Spleen (tissue), 7 donors: ENCODE measurements at regions not wholly inside any gene's neighbourhood (a gene's known extent, or its start where the extent isn't known, plus 50 kb on each side); places are given as distances from the start of the nearest gene placed in this dataset.

ENCODE experiments used
- POLR2A ChIP-seq, 3 donors: fragments of 450-650 bp; IDR thresholded peaks; one replicate each; pipeline ENCODE4 v1.5.1; 2017; ENCODE audit warnings: antibody characterized with exemption in 3 of 3, mild to moderate bottlenecking in 1 of 3
- POLR2AphosphoS5 ChIP-seq, 3 donors: sonication (generic); formaldehyde crosslinking; IDR thresholded peaks; one replicate each; pipeline ENCODE4 v1.5.1; 2017; ENCODE audit warnings: antibody characterized with exemption in 3 of 3
- TF ChIP-seq, protein P1 (sequence below), 11 experiments: fragments of 200-600 bp in 7 of 11; fragments of 450-650 bp in 4 of 11; sonication (generic) in 4 of 11; IDR thresholded peaks in 8 of 11; conservative IDR thresholded peaks in 3 of 11; 1 replicate in 7 of 11; 2 replicates in 4 of 11; pipeline versions ENCODE4 v1.4.0 to v1.8.0; 2016 to 2021; ENCODE audit warnings: antibody characterized with exemption in 11 of 11, inconsistent platforms in 4 of 11, mild to moderate bottlenecking in 1 of 11
- donor health status: DM: no; HTN: no; CAD: no; lungs with moderate emphysema.
- donor health status: DM: no; HTN: no; CAD: no.
- donor health status: DM: no; HTN: no; CAD: no.

DNA sequence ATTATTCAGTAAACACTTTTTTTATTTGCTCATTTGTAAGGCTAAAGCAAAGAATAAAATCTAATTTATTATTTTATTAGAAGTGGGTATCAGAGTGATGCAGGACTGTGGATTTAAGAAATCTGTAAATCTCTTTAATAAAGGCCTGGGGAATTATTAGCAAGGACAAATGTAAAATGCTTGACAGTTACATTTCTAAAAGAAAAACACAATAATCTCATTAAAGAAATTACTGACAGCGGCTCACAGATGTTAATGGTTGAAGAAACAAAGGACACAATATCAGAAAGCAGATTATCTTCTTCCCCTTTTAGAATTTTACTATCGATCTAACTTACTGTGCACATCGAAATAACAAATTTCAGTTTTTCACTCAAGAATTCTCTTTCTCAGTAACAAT, 262.1 kb upstream of the MEIS2 start:
- TF ChIP-seq, protein P1, sequence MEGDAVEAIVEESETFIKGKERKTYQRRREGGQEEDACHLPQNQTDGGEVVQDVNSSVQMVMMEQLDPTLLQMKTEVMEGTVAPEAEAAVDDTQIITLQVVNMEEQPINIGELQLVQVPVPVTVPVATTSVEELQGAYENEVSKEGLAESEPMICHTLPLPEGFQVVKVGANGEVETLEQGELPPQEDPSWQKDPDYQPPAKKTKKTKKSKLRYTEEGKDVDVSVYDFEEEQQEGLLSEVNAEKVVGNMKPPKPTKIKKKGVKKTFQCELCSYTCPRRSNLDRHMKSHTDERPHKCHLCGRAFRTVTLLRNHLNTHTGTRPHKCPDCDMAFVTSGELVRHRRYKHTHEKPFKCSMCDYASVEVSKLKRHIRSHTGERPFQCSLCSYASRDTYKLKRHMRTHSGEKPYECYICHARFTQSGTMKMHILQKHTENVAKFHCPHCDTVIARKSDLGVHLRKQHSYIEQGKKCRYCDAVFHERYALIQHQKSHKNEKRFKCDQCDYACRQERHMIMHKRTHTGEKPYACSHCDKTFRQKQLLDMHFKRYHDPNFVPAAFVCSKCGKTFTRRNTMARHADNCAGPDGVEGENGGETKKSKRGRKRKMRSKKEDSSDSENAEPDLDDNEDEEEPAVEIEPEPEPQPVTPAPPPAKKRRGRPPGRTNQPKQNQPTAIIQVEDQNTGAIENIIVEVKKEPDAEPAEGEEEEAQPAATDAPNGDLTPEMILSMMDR (IDR thresholded peaks at IDR 0.05 in 8 of 11, conservative IDR thresholded peaks at IDR 0.05 in 3 of 11) = no peak
- TF ChIP-seq POLR2A (IDR thresholded peaks at IDR 0.05) (no peak), POLR2AphosphoS5 (IDR thresholded peaks at IDR 0.05) (no peak)
